H1 (cell line): ENCODE measurements at regions not wholly inside any gene's neighbourhood (a gene's known extent, or its start where the extent isn't known, plus 50 kb on each side); places are given as distances from the start of the nearest gene placed in this dataset.

ENCODE experiments used
- CTCF ChIA-PET: fragments of 300-600 bp; sonication (Branson Sonifier 250); formaldehyde crosslinking; loops from one replicate; lab custom pipeline; 2021; ENCODE audit not compliant: partially characterized antibody; lab: Charles Lee
- POLR2A ChIA-PET: fragments of 300-600 bp; sonication (Branson Sonifier 250); formaldehyde crosslinking; loops from one replicate; lab custom pipeline; 2021; ENCODE audit warnings: inconsistent platforms; ENCODE audit not compliant: partially characterized antibody; lab: Charles Lee
- DNase-seq, 2 experiments: peaks; one replicate each; pipeline versions ENCODE4 v3.0.0 to v3.0.0-alpha.2; 2010 to 2022; ENCODE audit warnings: low spot score in 2 of 2, low read depth in 1 of 2, mixed read lengths in 1 of 2
- FAIRE-seq: peaks from 2 replicates; lab custom pipeline; 2011; peaks lifted over from hg19 to GRCh38; lab: Jason Lieb, UNC
- H2AFZ ChIP-seq: 2 replicates; pipeline ENCODE4 v1.8.1; 2012; ENCODE audit warnings: low read length, inconsistent platforms
- H2AK5ac ChIP-seq: 2 replicates; pipeline ENCODE4 v1.6.1; 2013; ENCODE audit warnings: low read depth, low read length
- H2BK120ac ChIP-seq: replicated peaks from 2 replicates; pipeline ENCODE3; 2013; ENCODE audit warnings: low read depth, low read length, inconsistent platforms
- H2BK12ac ChIP-seq: 2 replicates; pipeline ENCODE4 v1.6.1; 2013; ENCODE audit warnings: low read depth, low read length
- H2BK15ac ChIP-seq: 2 replicates; pipeline ENCODE4 v1.6.1; 2013; ENCODE audit warnings: low read length
- H2BK20ac ChIP-seq: 2 replicates; pipeline ENCODE4 v1.6.1; 2013; ENCODE audit warnings: low read length
- H2BK5ac ChIP-seq: 2 replicates; pipeline ENCODE4 v1.6.1; 2013; ENCODE audit warnings: low read depth, low read length
- H3K14ac ChIP-seq: 2 replicates; pipeline ENCODE4 v1.6.1; 2013; ENCODE audit warnings: inconsistent platforms; ENCODE audit not compliant: insufficient read length
- H3K18ac ChIP-seq: 2 replicates; pipeline ENCODE4 v1.6.1; 2013; ENCODE audit warnings: low read length; ENCODE audit errors: extremely low read depth
- H3K23ac ChIP-seq: 2 replicates; pipeline ENCODE4 v1.6.1; 2013; ENCODE audit warnings: inconsistent platforms; ENCODE audit not compliant: insufficient read length
- H3K23me2 ChIP-seq: 2 replicates; pipeline ENCODE4 v1.6.1; 2013; ENCODE audit warnings: low read depth, low read length
- H3K27ac ChIP-seq: 2 replicates; pipeline ENCODE4 v1.6.1; 2011; ENCODE audit warnings: low read depth, low read length, inconsistent platforms
- H3K27me3 ChIP-seq, 4 experiments: replicated peaks in 1 of 4; 1 replicate in 1 of 4; 2 replicates in 3 of 4; pipeline versions ENCODE4 v1.6.1 to v1.8.1; 2011 to 2013; ENCODE audit warnings: low read length in 3 of 4, mild to moderate bottlenecking in 3 of 4, inconsistent platforms in 2 of 4, mixed read lengths in 2 of 4, moderate library complexity in 1 of 4; ENCODE audit not compliant: control insufficient read depth in 3 of 4, insufficient read depth in 3 of 4; ENCODE audit errors: extremely low read depth in 1 of 4
- H3K36me3 ChIP-seq, 4 experiments: 2 replicates each; pipeline versions ENCODE4 v1.6.1 to v1.8.1; 2011 to 2013; ENCODE audit warnings: mild to moderate bottlenecking in 4 of 4, low read length in 3 of 4, moderate library complexity in 2 of 4, control low read depth in 1 of 4, inconsistent platforms in 1 of 4; ENCODE audit not compliant: insufficient read depth in 4 of 4, control insufficient read depth in 2 of 4
- H3K4ac ChIP-seq: replicated peaks from 2 replicates; pipeline ENCODE3; 2013; ENCODE audit warnings: low read length, low read depth, mixed read lengths, inconsistent platforms; ENCODE audit not compliant: insufficient read length
- H3K4me1 ChIP-seq, 4 experiments: replicated peaks in 1 of 4; 1 replicate in 1 of 4; 2 replicates in 3 of 4; pipeline versions ENCODE4 v1.6.1 to v1.8.1; 2011 to 2013; ENCODE audit warnings: low read length in 3 of 4, inconsistent platforms in 2 of 4, mixed read lengths in 1 of 4; ENCODE audit not compliant: insufficient read depth in 4 of 4, control insufficient read depth in 3 of 4
- H3K4me2 ChIP-seq, 2 experiments: 2 replicates each; pipeline versions ENCODE4 v1.6.1 to v1.8.1; 2011 to 2013; ENCODE audit warnings: low read depth in 2 of 2, low read length in 2 of 2, control low read depth in 1 of 2, inconsistent platforms in 1 of 2, mild to moderate bottlenecking in 1 of 2; ENCODE audit not compliant: insufficient read depth in 1 of 2
- H3K4me3 ChIP-seq, 4 experiments: fragments of 200-600, 300-600 bp in 1 of 4; sonication (generic), shearing (Covaris generic), sonication (Bioruptor Twin) in 1 of 4; 2 replicates each; pipeline versions ENCODE4 v1.5.1 to v1.8.1; 2011 to 2016; ENCODE audit warnings: low read length in 4 of 4, low read depth in 3 of 4, control low read depth in 2 of 4, inconsistent platforms in 2 of 4, mild to moderate bottlenecking in 2 of 4, mixed read lengths in 1 of 4, moderate library complexity in 1 of 4; ENCODE audit not compliant: insufficient read depth in 2 of 4; ENCODE audit errors: extremely low read depth in 1 of 4
- H3K56ac ChIP-seq: replicated peaks from 2 replicates; pipeline ENCODE3; 2013; ENCODE audit warnings: low read depth, mild to moderate bottlenecking, mixed read lengths, low read length, inconsistent platforms; ENCODE audit not compliant: insufficient read length
- H3K79me1 ChIP-seq: 2 replicates; pipeline ENCODE4 v1.6.1; 2013; ENCODE audit warnings: low read depth, low read length, control low read depth
- H3K79me2 ChIP-seq, 2 experiments: 2 replicates each; pipeline versions ENCODE4 v1.6.1 to v1.8.1; 2012 to 2013; ENCODE audit warnings: low read length in 2 of 2, mild to moderate bottlenecking in 2 of 2, inconsistent platforms in 1 of 2; ENCODE audit not compliant: insufficient read depth in 2 of 2, control insufficient read depth in 1 of 2
- H3K9ac ChIP-seq, 4 experiments: replicated peaks in 1 of 4; 1 replicate in 1 of 4; 2 replicates in 3 of 4; pipeline versions ENCODE4 v1.6.1 to v1.8.1; 2011 to 2013; ENCODE audit warnings: low read depth in 3 of 4, low read length in 3 of 4, control low read depth in 2 of 4, mild to moderate bottlenecking in 2 of 4, moderate library complexity in 2 of 4, inconsistent platforms in 1 of 4; ENCODE audit errors: extremely low read depth in 1 of 4
- H3K9me3 ChIP-seq, 2 experiments: 2 replicates each; pipeline versions ENCODE4 v1.6.1 to v1.8.1; 2012 to 2013; ENCODE audit warnings: mild to moderate bottlenecking in 2 of 2, moderate library complexity in 2 of 2, control low read depth in 1 of 2, inconsistent platforms in 1 of 2, low read depth in 1 of 2, low read length in 1 of 2, mixed read lengths in 1 of 2; ENCODE audit not compliant: insufficient read depth in 2 of 2
- H4K20me1 ChIP-seq, 2 experiments: replicated peaks in 1 of 2; 2 replicates each; pipeline versions ENCODE3 to v1.8.1; 2011 to 2013; ENCODE audit warnings: inconsistent platforms in 2 of 2, low read length in 2 of 2, mild to moderate bottlenecking in 1 of 2; ENCODE audit not compliant: insufficient read depth in 2 of 2, control insufficient read depth in 1 of 2
- H4K5ac ChIP-seq: 2 replicates; pipeline ENCODE4 v1.6.1; 2013; ENCODE audit warnings: low read length, low read depth, mixed read lengths, inconsistent platforms; ENCODE audit not compliant: insufficient read length
- H4K8ac ChIP-seq: 2 replicates; pipeline ENCODE4 v1.8.0; 2013; ENCODE audit warnings: mild to moderate bottlenecking, moderate library complexity, low read length, inconsistent platforms; ENCODE audit not compliant: insufficient read depth; ENCODE audit errors: extremely low read depth
- H4K91ac ChIP-seq: replicated peaks from 2 replicates; pipeline ENCODE3; 2013; ENCODE audit warnings: low read length, mixed read lengths, inconsistent platforms; ENCODE audit not compliant: insufficient read length
- CBX8 ChIP-seq: fragments of 300-800, 300-1000 bp; sonication (generic); IDR thresholded peaks from 2 replicates; pipeline ENCODE4 v1.7.1; 2016; ENCODE audit warnings: low read depth, low read length, borderline replicate concordance
- CHD1 ChIP-seq: IDR thresholded peaks from 2 replicates; pipeline ENCODE4 v1.6.1; 2012; ENCODE audit warnings: low read depth, low read length, improper control_type of control experiment
- GABPA ChIP-seq: IDR thresholded peaks from 2 replicates; pipeline ENCODE4 v1.6.1; 2011; ENCODE audit warnings: mild to moderate bottlenecking, low read length, moderate library complexity, borderline replicate concordance; ENCODE audit not compliant: insufficient read depth
- HDAC6 ChIP-seq: IDR thresholded peaks from one replicate; pipeline ENCODE4 v1.7.1; 2012; ENCODE audit warnings: low read depth, mild to moderate bottlenecking, inconsistent platforms, low read length, moderate library complexity
- KDM4A ChIP-seq: IDR thresholded peaks from one replicate; pipeline ENCODE4 v1.7.1; 2012; ENCODE audit warnings: low read depth, mild to moderate bottlenecking, moderate library complexity, low read length, inconsistent platforms; ENCODE audit not compliant: severe bottlenecking
- KDM5A ChIP-seq: fragments of 200-600 bp; IDR thresholded peaks from 2 replicates; pipeline ENCODE4 v1.7.1; 2012; ENCODE audit warnings: mild to moderate bottlenecking, low read length, inconsistent platforms, mixed read lengths
- MAFK ChIP-seq: IDR thresholded peaks from 2 replicates; pipeline ENCODE4 v1.6.1; 2012; ENCODE audit warnings: low read depth, mild to moderate bottlenecking, improper control_type of control experiment, low read length
- RAD21 ChIP-seq, 2 experiments: IDR thresholded peaks in 1 of 2; conservative IDR thresholded peaks in 1 of 2; 2 replicates each; pipeline ENCODE4 v1.6.1; 2011; ENCODE audit warnings: low read depth in 2 of 2, low read length in 2 of 2, improper control_type of control experiment in 1 of 2, inconsistent platforms in 1 of 2, mild to moderate bottlenecking in 1 of 2, moderate library complexity in 1 of 2
- RXRA ChIP-seq: IDR thresholded peaks from 2 replicates; pipeline ENCODE4 v1.6.1; 2011; ENCODE audit warnings: low read depth, mild to moderate bottlenecking, low read length, moderate library complexity; ENCODE audit not compliant: insufficient read depth
- SIN3A ChIP-seq, 2 experiments: IDR thresholded peaks in 1 of 2; conservative IDR thresholded peaks in 1 of 2; 2 replicates each; pipeline ENCODE4 v1.6.1; 2011 to 2012; ENCODE audit warnings: low read length in 2 of 2, improper control_type of control experiment in 1 of 2, low read depth in 1 of 2, mild to moderate bottlenecking in 1 of 2
- SIRT6 ChIP-seq: IDR thresholded peaks from one replicate; pipeline ENCODE4 v1.7.1; 2012; ENCODE audit warnings: low read length, inconsistent platforms
- TAF1 ChIP-seq: IDR thresholded peaks from 2 replicates; pipeline ENCODE4 v1.6.1; 2011; ENCODE audit warnings: mild to moderate bottlenecking, low read depth, low read length
- TCF12 ChIP-seq: IDR thresholded peaks from 2 replicates; pipeline ENCODE4 v1.6.1; 2011; ENCODE audit warnings: low read depth, mild to moderate bottlenecking, low read length
- USF2 ChIP-seq: IDR thresholded peaks from 2 replicates; pipeline ENCODE4 v1.6.1; 2011; ENCODE audit warnings: low read length, improper control_type of control experiment
- WGBS, 2 experiments: shearing (Covaris generic) in 1 of 2; methylation state at CpG; one replicate each; pipeline versions ENCODE4 v1.1.6 to v1.1.7; 2013 to 2015; ENCODE audit warnings: low lambda C conversion rate in 2 of 2, mixed read lengths in 2 of 2, inconsistent platforms in 1 of 2, low coverage in 1 of 2, missing lambda C conversion rate in 1 of 2; ENCODE audit not compliant: insufficient replicate concordance in 2 of 2, insufficient coverage in 1 of 2, insufficient read length in 1 of 2; ENCODE audit errors: extremely low coverage in 1 of 2, missing lambda C conversion rate in 1 of 2; 5-methylcytosine and 5-hydroxymethylcytosine counted together

GRCh38 chr4:27191592-27191991 is 331.0 kb downstream of the STIM2 start:
- Histone ChIP-seq H3K36me3 (no peaks in the 10 kb centered on the region), H2BK5ac (no peak overlapping the region), H3K4me1 (no peaks in the 10 kb centered on the region), H3K14ac (no peak overlapping the region), H2AFZ (no peak overlapping the region), H3K23me2 (no peaks in the 10 kb centered on the region), H3K27ac (no peak overlapping the region), H4K91ac (no peak overlapping the region), H4K5ac (no peak overlapping the region), H2AK5ac (no peak overlapping the region), H3K4ac (no peak overlapping the region), H3K4me2 (no peak overlapping the region), H3K23ac (no peak overlapping the region), H4K8ac (no peak overlapping the region), H2BK12ac (no peak overlapping the region), H3K27me3 (no peaks in the 10 kb centered on the region), H4K20me1 (no peaks in the 10 kb centered on the region), H3K79me1 (no peaks in the 10 kb centered on the region), H3K56ac (no peak overlapping the region), H3K9me3 (no peaks in the 10 kb centered on the region), H2BK120ac (no peak overlapping the region), H3K4me3 (no peak overlapping the region), H3K79me2 (no peaks in the 10 kb centered on the region), H2BK20ac (no peak overlapping the region), H2BK15ac (no peak overlapping the region), H3K9ac (no peak overlapping the region), H3K18ac (no peak overlapping the region)
- FAIRE-seq (no peak), DNase-seq (no peak)
- CTCF ChIA-PET: no interaction called here
- WGBS, 2 experiments: 88% methylated on average over 1 of the region's 1 CpG; no CpG with 5 or more reads in 1 of the 2 experiments
- POLR2A ChIA-PET: no interaction called here
- no peak for TF ChIP-seq CHD1
- no peak for TF ChIP-seq KDM4A
- no peak for TF ChIP-seq USF2
- no peak for TF ChIP-seq TCF12
- TF ChIP-seq SIN3A (conservative IDR thresholded peaks at IDR 0.05 in 1 of 2, IDR thresholded peaks at IDR 0.05 in 1 of 2; ENCODE audit: low read depth in 1 of 2, low read length in 2 of 2): no peak
- no peak for TF ChIP-seq MAFK
- TF ChIP-seq KDM5A: no peak
- TF ChIP-seq GABPA: no peak
- TF ChIP-seq TAF1: no peak
- no peak for TF ChIP-seq CBX8
- no peak for TF ChIP-seq RXRA
- no peak for TF ChIP-seq HDAC6
- TF ChIP-seq SIRT6: no peak
- TF ChIP-seq RAD21 (IDR thresholded peaks at IDR 0.05 in 1 of 2, conservative IDR thresholded peaks at IDR 0.05 in 1 of 2; ENCODE audit: low read depth in 2 of 2, low read length in 2 of 2): no peak
